ENCODE measurements at regions not wholly inside any gene's neighbourhood (a gene's known extent, or its start where the extent isn't known, plus 50 kb on each side); places are given as distances from the start of the nearest gene placed in this dataset.

- H3K9me3 Mint-ChIP-seq = no peaks in the 10 kb centered on the region
- no peak overlapping the region for H3K4me3 Mint-ChIP-seq
- no peaks in the 10 kb centered on the region for H3K36me3 Mint-ChIP-seq (ENCODE audit: insufficient read depth)
- no peaks in the 10 kb centered on the region for H3K27me3 Mint-ChIP-seq (ENCODE audit: low read depth)
- DNase-seq (no peak), ATAC-seq (no peak)
- peaks cover 26% of the 10 kb centered on the region for H3K4me1 Mint-ChIP-seq (ENCODE audit: low read depth)
Observed at GRCh38 chr3:27885641-27886040, 163.5 kb upstream of the EOMES start.

DNA sequence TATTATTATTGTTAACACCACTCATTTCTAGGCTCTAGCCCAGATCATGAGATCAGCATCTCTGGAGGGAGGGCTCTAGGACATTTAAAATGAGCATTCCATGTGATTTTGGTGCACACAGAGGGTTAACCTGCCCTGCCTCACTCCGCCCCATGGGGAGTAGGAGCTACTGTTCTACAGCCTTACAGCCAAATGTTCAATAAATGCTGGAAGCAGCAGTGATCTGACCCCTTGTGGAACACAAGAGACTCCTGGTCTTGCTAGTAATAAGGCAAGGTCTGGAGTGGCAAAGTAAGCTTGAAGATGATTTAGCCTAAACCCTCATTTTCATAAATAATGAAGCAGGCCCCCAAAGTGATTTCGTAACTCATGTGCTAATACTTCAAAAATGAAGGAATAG lies 166.4 kb upstream of the EOMES start:
- DNase-seq (no peak), ATAC-seq (no peak)
- Mint-ChIP-seq H3K27me3 (ENCODE audit: low read depth) (no peaks in the 10 kb centered on the region), H3K4me3 (no peak overlapping the region), H3K4me1 (ENCODE audit: low read depth) (peaks cover 2% of the 10 kb centered on the region), H3K9me3 (peaks cover 19% of the 10 kb centered on the region), H3K36me3 (ENCODE audit: insufficient read depth) (peaks cover 5% of the 10 kb centered on the region)

DNA sequence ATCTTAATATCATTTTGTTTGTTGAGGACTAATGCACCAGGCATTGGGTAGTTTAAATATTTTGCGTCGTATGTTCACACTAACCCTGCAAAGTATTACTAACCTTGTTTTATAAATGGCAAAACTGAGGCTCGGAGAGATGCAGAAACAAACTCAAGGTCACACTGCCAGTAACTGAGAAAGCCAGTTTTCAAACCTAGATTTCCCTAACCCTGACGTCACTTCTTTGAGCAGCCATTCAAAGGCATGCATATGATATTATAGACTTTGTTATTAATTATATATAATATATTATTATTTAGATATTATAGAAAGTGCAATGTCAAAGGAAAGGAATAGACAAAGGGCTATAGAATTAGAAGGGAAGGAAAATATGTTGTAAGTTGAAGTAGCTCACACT lies 167.6 kb upstream of the EOMES start:
- DNase-seq (no peak), ATAC-seq (no peak)

GRCh38 chr3:27900316-27900715 lies 178.2 kb upstream of the EOMES start:
- H3K4me3 Mint-ChIP-seq = no peak overlapping the region

More for the DNA sequence above, 167.6 kb upstream of the EOMES start:
- no peaks in the 10 kb centered on the region for H3K27me3 Mint-ChIP-seq (ENCODE audit: low read depth)
- no peak overlapping the region for H3K4me3 Mint-ChIP-seq
- peaks cover 30% of the 10 kb centered on the region for H3K9me3 Mint-ChIP-seq
- peaks cover 5% of the 10 kb centered on the region for H3K36me3 Mint-ChIP-seq (ENCODE audit: insufficient read depth)
- H3K4me1 Mint-ChIP-seq (ENCODE audit: low read depth) = peaks cover 2% of the 10 kb centered on the region

DNA sequence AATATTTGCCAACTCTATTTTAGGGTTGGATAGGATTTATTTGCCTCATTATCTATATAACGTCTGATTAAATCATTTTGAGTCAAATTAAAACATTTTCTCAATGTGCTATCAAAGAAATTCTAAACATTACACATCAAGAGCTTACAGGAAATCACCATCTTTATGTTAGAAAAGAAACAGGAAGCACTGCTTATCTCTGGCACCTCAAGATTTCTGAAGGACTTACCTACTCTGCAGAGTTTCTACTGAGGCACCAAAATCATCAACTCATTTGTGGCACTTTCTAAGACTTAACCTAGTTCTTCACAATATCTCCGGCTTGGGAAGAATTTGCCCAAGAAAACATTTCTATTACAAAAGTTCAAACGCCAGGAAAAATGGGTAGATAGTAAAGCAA lies 181.3 kb upstream of the EOMES start:
- Mint-ChIP-seq H3K4me3 (peak overlapping the region; percentile 5), H3K36me3 (ENCODE audit: insufficient read depth) (no peaks in the 10 kb centered on the region), H3K27me3 (ENCODE audit: low read depth) (no peaks in the 10 kb centered on the region), H3K4me1 (ENCODE audit: low read depth) (peaks cover 47% of the 10 kb centered on the region), H3K9me3 (no peaks in the 10 kb centered on the region)
- ATAC-seq = peak in 1 of 2 donors; percentile 16
- no peak for DNase-seq

More at GRCh38 chr3:27900316-27900715, 178.2 kb upstream of the EOMES start:
- Mint-ChIP-seq H3K4me1 (ENCODE audit: low read depth) (peaks cover 45% of the 10 kb centered on the region), H3K36me3 (ENCODE audit: insufficient read depth) (no peaks in the 10 kb centered on the region), H3K9me3 (peaks cover 2% of the 10 kb centered on the region), H3K27me3 (ENCODE audit: low read depth) (no peaks in the 10 kb centered on the region)
- ATAC-seq (peak; percentile 93 to 94), DNase-seq (peak; percentile 7)

GRCh38 chr3:27905625-27906024 lies 183.5 kb upstream of the EOMES start:
- Mint-ChIP-seq H3K36me3 (ENCODE audit: insufficient read depth) (no peaks in the 10 kb centered on the region), H3K4me1 (ENCODE audit: low read depth) (peaks cover 33% of the 10 kb centered on the region), H3K4me3 (no peak overlapping the region), H3K9me3 (no peaks in the 10 kb centered on the region), H3K27me3 (ENCODE audit: low read depth) (no peaks in the 10 kb centered on the region)
- ATAC-seq (peak; percentile 46 to 80), DNase-seq (peak; percentile 7)

GRCh38 chr3:27907148-27907547 lies 185.0 kb upstream of the EOMES start:
- Mint-ChIP-seq H3K4me1 (ENCODE audit: low read depth) (peaks cover 26% of the 10 kb centered on the region), H3K27me3 (ENCODE audit: low read depth) (no peaks in the 10 kb centered on the region), H3K36me3 (ENCODE audit: insufficient read depth) (no peaks in the 10 kb centered on the region), H3K4me3 (no peak overlapping the region), H3K9me3 (no peaks in the 10 kb centered on the region)
- DNase-seq (no peak), ATAC-seq (no peak)

- DNase-seq (no peak), ATAC-seq (no peak)
- no peak overlapping the region for H3K4me3 Mint-ChIP-seq
- peaks cover 23% of the 10 kb centered on the region for H3K4me1 Mint-ChIP-seq (ENCODE audit: low read depth)
- H3K27me3 Mint-ChIP-seq (ENCODE audit: low read depth) = no peaks in the 10 kb centered on the region
- H3K9me3 Mint-ChIP-seq = no peaks in the 10 kb centered on the region
- no peaks in the 10 kb centered on the region for H3K36me3 Mint-ChIP-seq (ENCODE audit: insufficient read depth)
Observed at GRCh38 chr3:27907929-27908328, 185.8 kb upstream of the EOMES start.

DNA sequence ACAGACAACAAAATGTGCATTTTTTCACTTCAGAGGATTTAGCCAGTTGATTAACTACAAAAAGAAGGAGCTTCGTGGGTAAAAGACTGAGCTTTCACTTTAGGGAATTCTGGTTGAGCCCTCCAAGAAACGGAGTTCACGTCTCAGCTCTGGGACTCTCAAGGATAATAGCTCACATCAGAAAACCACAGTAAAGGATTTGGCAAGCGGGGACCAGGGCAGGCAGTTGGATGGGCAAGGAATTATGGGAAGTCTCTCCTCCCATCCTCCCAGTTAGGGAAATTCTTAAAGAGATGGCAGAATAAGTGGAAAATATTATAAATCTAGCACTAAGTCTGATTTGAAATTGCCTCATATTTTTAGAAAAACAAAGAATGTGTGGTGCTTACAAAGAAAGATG lies 188.3 kb upstream of the EOMES start:
- H3K4me3 Mint-ChIP-seq = no peak overlapping the region
- ATAC-seq = no peak
- no peaks in the 10 kb centered on the region for H3K9me3 Mint-ChIP-seq
- H3K4me1 Mint-ChIP-seq (ENCODE audit: low read depth) = peaks cover 4% of the 10 kb centered on the region
- DNase-seq = no peak
- no peaks in the 10 kb centered on the region for H3K27me3 Mint-ChIP-seq (ENCODE audit: low read depth)
- H3K36me3 Mint-ChIP-seq (ENCODE audit: insufficient read depth) = no peaks in the 10 kb centered on the region

DNA sequence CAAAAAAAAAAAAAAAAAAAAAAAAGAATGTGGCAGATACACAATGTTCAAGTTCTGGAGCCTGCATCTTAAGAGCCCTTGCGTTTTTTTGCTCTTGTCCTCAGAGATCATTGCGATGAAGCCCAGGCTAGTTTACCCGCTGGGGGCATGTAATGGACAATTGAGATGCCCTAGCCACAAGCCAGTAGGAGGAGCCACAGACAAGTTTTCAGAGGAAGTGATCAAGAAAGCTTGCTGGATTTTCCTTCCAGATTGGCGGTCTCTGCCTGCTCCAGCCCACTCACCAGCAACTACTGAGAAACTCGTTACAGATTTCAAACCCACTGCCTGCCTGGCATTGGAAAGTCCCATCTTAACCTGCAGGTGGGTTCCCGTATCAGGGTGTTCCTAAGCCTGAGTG lies 192.1 kb upstream of the EOMES start:
- H3K27me3 Mint-ChIP-seq (ENCODE audit: low read depth) = no peaks in the 10 kb centered on the region
- no peak for ATAC-seq
- H3K36me3 Mint-ChIP-seq (ENCODE audit: insufficient read depth) = no peaks in the 10 kb centered on the region
- no peak overlapping the region for H3K4me3 Mint-ChIP-seq
- no peaks in the 10 kb centered on the region for H3K9me3 Mint-ChIP-seq
- no peaks in the 10 kb centered on the region for H3K4me1 Mint-ChIP-seq (ENCODE audit: low read depth)
- DNase-seq = no peak

- Mint-ChIP-seq H3K36me3 (ENCODE audit: insufficient read depth) (no peaks in the 10 kb centered on the region), H3K9me3 (no peaks in the 10 kb centered on the region), H3K27me3 (ENCODE audit: low read depth) (no peaks in the 10 kb centered on the region), H3K4me1 (ENCODE audit: low read depth) (peaks cover 23% of the 10 kb centered on the region), H3K4me3 (no peak overlapping the region)
- no peak for ATAC-seq
- DNase-seq = no peak
Observed at GRCh38 chr3:27923349-27924068, 201.4 kb upstream of the EOMES start.

- no peaks in the 10 kb centered on the region for H3K9me3 Mint-ChIP-seq
- peak; percentile 62 to 64 for ATAC-seq
- DNase-seq = no peak
- no peak overlapping the region for H3K4me3 Mint-ChIP-seq
- no peaks in the 10 kb centered on the region for H3K27me3 Mint-ChIP-seq (ENCODE audit: low read depth)
- no peaks in the 10 kb centered on the region for H3K36me3 Mint-ChIP-seq (ENCODE audit: insufficient read depth)
- H3K4me1 Mint-ChIP-seq (ENCODE audit: low read depth) = peaks cover 26% of the 10 kb centered on the region
Observed at GRCh38 chr3:27927882-27928281, 205.8 kb upstream of the EOMES start.

DNA sequence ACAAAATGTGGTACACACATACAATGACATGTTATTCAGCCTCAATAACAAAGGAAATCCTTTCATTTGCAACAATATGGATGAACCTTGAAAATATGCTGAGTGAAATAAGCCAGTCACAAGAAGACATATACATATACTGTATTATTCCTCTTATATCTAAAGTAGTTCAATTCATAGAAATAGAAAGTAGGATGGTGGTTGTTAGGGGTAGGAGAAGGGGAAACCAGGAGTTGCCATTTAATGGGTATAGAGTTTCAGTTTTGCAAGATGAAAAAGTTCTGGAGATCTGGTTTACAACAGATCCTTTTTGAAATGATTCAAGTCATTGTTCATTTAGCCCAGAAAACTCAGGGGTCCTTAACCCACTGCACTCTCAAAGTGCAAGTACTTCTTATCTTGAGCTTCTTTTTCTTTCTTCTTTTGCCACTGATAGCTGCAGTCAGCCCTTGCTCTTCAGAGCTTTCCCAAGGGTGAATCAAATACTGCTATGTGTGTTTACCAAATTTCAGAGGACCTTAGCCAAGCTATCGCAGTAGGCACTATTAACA lies 208.0 kb upstream of the EOMES start:
- H3K4me3 Mint-ChIP-seq = no peak overlapping the region

GRCh38 chr3:27935492-27935891 lies 213.4 kb upstream of the EOMES start:
- Mint-ChIP-seq H3K27me3 (ENCODE audit: low read depth) (no peaks in the 10 kb centered on the region), H3K36me3 (ENCODE audit: insufficient read depth) (no peaks in the 10 kb centered on the region), H3K9me3 (no peaks in the 10 kb centered on the region), H3K4me1 (ENCODE audit: low read depth) (peaks cover 6% of the 10 kb centered on the region), H3K4me3 (no peak overlapping the region)
- no peak for ATAC-seq
- DNase-seq = no peak

More for the DNA sequence above, 208.0 kb upstream of the EOMES start:
- Mint-ChIP-seq H3K9me3 (no peaks in the 10 kb centered on the region), H3K27me3 (ENCODE audit: low read depth) (no peaks in the 10 kb centered on the region), H3K36me3 (ENCODE audit: insufficient read depth) (no peaks in the 10 kb centered on the region), H3K4me1 (ENCODE audit: low read depth) (peaks cover 16% of the 10 kb centered on the region)
- DNase-seq (no peak), ATAC-seq (peak; percentile 40 to 51)

GRCh38 chr3:27939521-27939920 lies 217.4 kb upstream of the EOMES start:
- no peaks in the 10 kb centered on the region for H3K27me3 Mint-ChIP-seq (ENCODE audit: low read depth)
- H3K36me3 Mint-ChIP-seq (ENCODE audit: insufficient read depth) = no peaks in the 10 kb centered on the region
- no peak overlapping the region for H3K4me3 Mint-ChIP-seq
- peaks cover 6% of the 10 kb centered on the region for H3K4me1 Mint-ChIP-seq (ENCODE audit: low read depth)
- no peak for DNase-seq
- ATAC-seq = no peak
- no peaks in the 10 kb centered on the region for H3K9me3 Mint-ChIP-seq

Data from activated T-cell treated with anti-CD3 and anti-CD28 coated beads, Interleukin-2, amount 50 U/mL, for 4 hours (primary cell).